ENCODE measurements at regions not wholly inside any gene's neighbourhood (a gene's known extent, or its start where the extent isn't known, plus 50 kb on each side); places are given as distances from the start of the nearest gene placed in this dataset.

DNA sequence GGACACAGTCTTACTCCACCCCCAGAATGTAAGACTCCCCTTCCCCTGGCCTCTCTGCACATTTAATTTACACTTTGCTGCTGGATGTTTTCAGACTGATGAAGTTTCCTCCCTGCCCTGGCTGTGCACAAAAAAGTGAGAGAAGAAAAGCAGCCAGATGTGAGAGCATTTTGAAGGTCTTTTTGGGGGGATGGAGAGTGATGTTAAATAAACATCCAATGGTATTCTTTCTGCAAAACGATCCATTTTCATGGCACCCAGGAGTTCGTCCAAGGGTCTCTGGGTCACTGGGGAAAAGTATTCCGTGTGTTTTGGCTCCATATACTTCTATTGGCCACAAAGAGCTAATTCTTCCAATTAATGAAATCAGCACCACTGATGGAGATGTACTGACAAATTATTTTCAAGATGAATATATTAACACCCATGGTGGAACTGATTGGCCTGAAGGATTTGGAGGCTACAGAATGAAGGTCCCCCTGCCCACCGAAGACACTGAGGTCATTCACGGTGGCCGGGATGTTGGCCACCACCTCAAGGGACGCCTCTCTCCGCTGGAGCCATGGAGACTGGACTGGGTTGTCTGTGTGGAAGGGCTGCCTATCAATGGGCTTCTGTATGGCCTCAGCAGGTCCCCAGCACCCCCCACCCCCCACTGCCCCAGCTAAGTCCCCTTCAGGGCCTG, 107.6 kb upstream of the PKDCC start:
- Histone ChIP-seq H3K4me2 (ENCODE audit: low read length) (peak overlapping the region; percentile 20), H2AFZ (ENCODE audit: low read depth, low read length) (no peak overlapping the region), H3K4me1 (ENCODE audit: insufficient read depth, low read length) (peaks cover 34% of the 10 kb centered on the region), H3K9me3 (ENCODE audit: insufficient read depth, low read depth, low read length) (no peaks in the 10 kb centered on the region), H4K20me1 (ENCODE audit: insufficient read depth, low read length) (no peaks in the 10 kb centered on the region), H3K27ac (ENCODE audit: low read depth, low read length) (no peak overlapping the region), H3K9ac (ENCODE audit: low read length) (no peak overlapping the region), H3K36me3 (ENCODE audit: insufficient read depth, low read length) (no peaks in the 10 kb centered on the region), H3K4me3 (ENCODE audit: insufficient read depth, low read depth, low read length) (no peak overlapping the region), H3K79me2 (ENCODE audit: insufficient read depth, low read length) (no peaks in the 10 kb centered on the region), H3K27me3 (ENCODE audit: insufficient read depth, low read length) (no peaks in the 10 kb centered on the region)
- Mint-ChIP-seq H3K9me3 (ENCODE audit: unreplicated experiment) (peaks cover 4% of the 10 kb centered on the region), H3K4me3 (ENCODE audit: unreplicated experiment) (no peak overlapping the region), H3K27me3 (ENCODE audit: low read depth, unreplicated experiment) (peaks cover 5% of the 10 kb centered on the region), H3K4me1 (ENCODE audit: low read depth, unreplicated experiment) (peaks cover 29% of the 10 kb centered on the region), H3K27ac (ENCODE audit: unreplicated experiment) (no peak overlapping the region), H3K36me3 (ENCODE audit: low read depth, unreplicated experiment) (no peaks in the 10 kb centered on the region)
- no peak for TF ChIP-seq EZH2 (IDR thresholded peaks at IDR 0.05; ENCODE audit: insufficient read depth, low read length)
- TF ChIP-seq, protein P1, sequence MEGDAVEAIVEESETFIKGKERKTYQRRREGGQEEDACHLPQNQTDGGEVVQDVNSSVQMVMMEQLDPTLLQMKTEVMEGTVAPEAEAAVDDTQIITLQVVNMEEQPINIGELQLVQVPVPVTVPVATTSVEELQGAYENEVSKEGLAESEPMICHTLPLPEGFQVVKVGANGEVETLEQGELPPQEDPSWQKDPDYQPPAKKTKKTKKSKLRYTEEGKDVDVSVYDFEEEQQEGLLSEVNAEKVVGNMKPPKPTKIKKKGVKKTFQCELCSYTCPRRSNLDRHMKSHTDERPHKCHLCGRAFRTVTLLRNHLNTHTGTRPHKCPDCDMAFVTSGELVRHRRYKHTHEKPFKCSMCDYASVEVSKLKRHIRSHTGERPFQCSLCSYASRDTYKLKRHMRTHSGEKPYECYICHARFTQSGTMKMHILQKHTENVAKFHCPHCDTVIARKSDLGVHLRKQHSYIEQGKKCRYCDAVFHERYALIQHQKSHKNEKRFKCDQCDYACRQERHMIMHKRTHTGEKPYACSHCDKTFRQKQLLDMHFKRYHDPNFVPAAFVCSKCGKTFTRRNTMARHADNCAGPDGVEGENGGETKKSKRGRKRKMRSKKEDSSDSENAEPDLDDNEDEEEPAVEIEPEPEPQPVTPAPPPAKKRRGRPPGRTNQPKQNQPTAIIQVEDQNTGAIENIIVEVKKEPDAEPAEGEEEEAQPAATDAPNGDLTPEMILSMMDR (IDR thresholded peaks at IDR 0.05; ENCODE audit: insufficient read depth, low read depth, low read length), result no peak
- no peak for DNase-seq (ENCODE audit: low read depth)
- no peak for FAIRE-seq

GRCh38 chr2:41940745-41941063, 107.1 kb upstream of the PKDCC start:
- no peak for DNase-seq (ENCODE audit: low read depth)
- no peak for TF ChIP-seq EZH2 (IDR thresholded peaks at IDR 0.05; ENCODE audit: insufficient read depth, low read length)
- TF ChIP-seq, protein P1 (IDR thresholded peaks at IDR 0.05; ENCODE audit: insufficient read depth, low read depth, low read length), result no peak
- Histone ChIP-seq H3K4me1 (ENCODE audit: insufficient read depth, low read length) (peaks cover 34% of the 10 kb centered on the region), H3K9me3 (ENCODE audit: insufficient read depth, low read depth, low read length) (peaks cover 4% of the 10 kb centered on the region), H3K9ac (ENCODE audit: low read length) (no peak overlapping the region), H2AFZ (ENCODE audit: low read depth, low read length) (peak overlapping the region; percentile 27), H4K20me1 (ENCODE audit: insufficient read depth, low read length) (no peaks in the 10 kb centered on the region), H3K27me3 (ENCODE audit: insufficient read depth, low read length) (no peaks in the 10 kb centered on the region), H3K4me3 (ENCODE audit: insufficient read depth, low read depth, low read length) (no peak overlapping the region), H3K27ac (ENCODE audit: low read depth, low read length) (no peak overlapping the region), H3K4me2 (ENCODE audit: low read length) (peak overlapping the region; percentile 20), H3K36me3 (ENCODE audit: insufficient read depth, low read length) (no peaks in the 10 kb centered on the region), H3K79me2 (ENCODE audit: insufficient read depth, low read length) (no peaks in the 10 kb centered on the region)
- Mint-ChIP-seq H3K36me3 (ENCODE audit: low read depth, unreplicated experiment) (no peaks in the 10 kb centered on the region), H3K4me1 (ENCODE audit: low read depth, unreplicated experiment) (peaks cover 28% of the 10 kb centered on the region), H3K27ac (ENCODE audit: unreplicated experiment) (no peak overlapping the region), H3K27me3 (ENCODE audit: low read depth, unreplicated experiment) (peaks cover 5% of the 10 kb centered on the region), H3K4me3 (ENCODE audit: unreplicated experiment) (no peak overlapping the region), H3K9me3 (ENCODE audit: unreplicated experiment) (peaks cover 5% of the 10 kb centered on the region)
- no peak for FAIRE-seq

DNA sequence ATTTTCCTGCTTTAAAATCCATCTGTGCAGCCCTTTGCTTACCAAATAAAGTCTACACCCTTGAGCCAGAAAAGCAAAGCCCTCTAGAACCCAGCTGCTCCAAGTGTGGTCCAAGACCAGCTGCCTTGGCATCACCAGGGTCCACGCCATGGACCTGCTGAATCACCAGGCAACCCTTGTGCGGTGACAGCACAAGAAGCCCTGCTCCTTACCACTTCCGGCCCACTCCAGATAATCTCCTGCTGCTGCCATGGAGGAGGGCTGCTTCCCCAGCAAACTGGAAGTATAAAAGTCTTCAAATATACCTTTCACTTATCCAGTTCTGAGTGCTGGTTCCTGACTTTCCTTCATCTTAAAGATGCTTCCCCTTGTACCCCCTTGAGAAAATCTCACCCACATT, 106.0 kb upstream of the PKDCC start:
- Histone ChIP-seq H3K9ac (ENCODE audit: low read length) (no peak overlapping the region), H3K36me3 (ENCODE audit: insufficient read depth, low read length) (no peaks in the 10 kb centered on the region), H4K20me1 (ENCODE audit: insufficient read depth, low read length) (no peaks in the 10 kb centered on the region), H3K4me3 (ENCODE audit: insufficient read depth, low read depth, low read length) (no peak overlapping the region), H2AFZ (ENCODE audit: low read depth, low read length) (no peak overlapping the region), H3K27ac (ENCODE audit: low read depth, low read length) (no peak overlapping the region), H3K4me2 (ENCODE audit: low read length) (no peak overlapping the region), H3K27me3 (ENCODE audit: insufficient read depth, low read length) (no peaks in the 10 kb centered on the region), H3K9me3 (ENCODE audit: insufficient read depth, low read depth, low read length) (peaks cover 4% of the 10 kb centered on the region), H3K79me2 (ENCODE audit: insufficient read depth, low read length) (no peaks in the 10 kb centered on the region), H3K4me1 (ENCODE audit: insufficient read depth, low read length) (peaks cover 25% of the 10 kb centered on the region)
- TF ChIP-seq EZH2 (IDR thresholded peaks at IDR 0.05; ENCODE audit: insufficient read depth, low read length), result no peak
- TF ChIP-seq, protein P1 (IDR thresholded peaks at IDR 0.05; ENCODE audit: insufficient read depth, low read depth, low read length), result no peak
- Mint-ChIP-seq H3K9me3 (ENCODE audit: unreplicated experiment) (peaks cover 5% of the 10 kb centered on the region), H3K4me3 (ENCODE audit: unreplicated experiment) (no peak overlapping the region), H3K36me3 (ENCODE audit: low read depth, unreplicated experiment) (no peaks in the 10 kb centered on the region), H3K27ac (ENCODE audit: unreplicated experiment) (no peak overlapping the region), H3K4me1 (ENCODE audit: low read depth, unreplicated experiment) (peaks cover 17% of the 10 kb centered on the region), H3K27me3 (ENCODE audit: low read depth, unreplicated experiment) (peaks cover 10% of the 10 kb centered on the region)
- FAIRE-seq (no peak), DNase-seq (ENCODE audit: low read depth) (no peak)

Data from astrocyte (in vitro differentiated cells and primary cell).